ENCODE measurements at regions not wholly inside any gene's neighbourhood (a gene's known extent, or its start where the extent isn't known, plus 50 kb on each side); places are given as distances from the start of the nearest gene placed in this dataset.

DNA sequence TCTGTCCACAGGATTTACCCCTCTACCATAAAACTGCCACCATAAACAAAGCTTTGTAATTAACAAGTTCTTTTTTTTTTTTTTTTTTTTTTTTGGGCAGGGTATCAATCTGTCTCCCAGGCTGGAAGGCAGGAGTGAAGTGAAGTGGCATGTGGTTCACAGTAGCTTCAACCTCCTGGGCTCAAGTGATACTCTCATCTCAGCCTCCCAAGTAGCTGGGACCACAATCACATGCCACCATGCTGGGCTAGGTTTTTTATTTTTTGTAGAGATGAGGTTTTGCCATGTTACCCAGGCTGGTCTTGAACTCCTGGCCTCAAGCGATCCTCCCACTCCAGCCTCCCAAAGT is 61.1 kb upstream of the NUDT4 start:
- no peak overlapping the region for H2AFZ ChIP-seq (ENCODE audit: low read length)
- no peak for FAIRE-seq
- H3K4me2 ChIP-seq (ENCODE audit: insufficient read depth in 1 of 2, low read depth in 2 of 2, low read length in 2 of 2) = no peak overlapping the region
- no peak overlapping the region for H3K27ac ChIP-seq (ENCODE audit: low read depth, low read length)
- CTCF ChIA-PET (ENCODE audit: partially characterized antibody) = interaction anchor here (0.6 to 1.4 kb wide), 3 partner anchors 25 to 186 kb away, joined by 4 read pairs; no protein-coding TSS in a partner anchor
- H2BK12ac ChIP-seq (ENCODE audit: low read depth, low read length) = no peak overlapping the region
- DNase-seq (ENCODE audit: low read depth in 1 of 2, low spot score in 2 of 2) = no peak
- H3K56ac ChIP-seq (replicated peaks; ENCODE audit: insufficient read length, low read depth, low read length) = no peak overlapping the region
- no peak overlapping the region for H3K4ac ChIP-seq (replicated peaks; ENCODE audit: insufficient read length, low read depth, low read length)
- no peak overlapping the region for H3K23ac ChIP-seq (ENCODE audit: insufficient read length)
- 100% methylated on average over 1 of the region's 1 CpG; no CpG with 5 or more reads in 1 of the 2 experiments for WGBS, 2 experiments (ENCODE audit: extremely low coverage in 1 of 2, insufficient coverage in 1 of 2, insufficient read length in 1 of 2, insufficient replicate concordance in 2 of 2, low coverage in 1 of 2, low lambda C conversion rate in 2 of 2, missing lambda C conversion rate in 1 of 2)
- no peaks in the 10 kb centered on the region for H3K36me3 ChIP-seq (ENCODE audit: control insufficient read depth in 2 of 4, insufficient read depth in 4 of 4, low read length in 3 of 4)
- no peak overlapping the region for H3K4me3 ChIP-seq (ENCODE audit: extremely low read depth in 1 of 4, insufficient read depth in 2 of 4, low read depth in 3 of 4, low read length in 4 of 4)
- POLR2A ChIA-PET (ENCODE audit: partially characterized antibody) = no interaction called here
- no peak overlapping the region for H3K18ac ChIP-seq (ENCODE audit: extremely low read depth, low read length)
- H2BK15ac ChIP-seq (ENCODE audit: low read length) = no peak overlapping the region
- no peaks in the 10 kb centered on the region for H3K79me2 ChIP-seq (ENCODE audit: control insufficient read depth in 1 of 2, insufficient read depth in 2 of 2, low read length in 2 of 2)
- H3K79me1 ChIP-seq (ENCODE audit: low read depth, low read length) = no peaks in the 10 kb centered on the region
- H3K9me3 ChIP-seq (ENCODE audit: insufficient read depth in 2 of 2, low read depth in 1 of 2, low read length in 1 of 2) = no peaks in the 10 kb centered on the region
- no peaks in the 10 kb centered on the region for H3K23me2 ChIP-seq (ENCODE audit: low read depth, low read length)
- H3K14ac ChIP-seq (ENCODE audit: insufficient read length) = no peak overlapping the region
- H4K20me1 ChIP-seq (replicated peaks in 1 of 2; ENCODE audit: control insufficient read depth in 1 of 2, insufficient read depth in 2 of 2, low read length in 2 of 2) = no peaks in the 10 kb centered on the region
- no peak overlapping the region for H3K9ac ChIP-seq (replicated peaks in 1 of 4; ENCODE audit: extremely low read depth in 1 of 4, low read depth in 3 of 4, low read length in 3 of 4)
- no peaks in the 10 kb centered on the region for H3K27me3 ChIP-seq (replicated peaks in 1 of 4; ENCODE audit: control insufficient read depth in 3 of 4, extremely low read depth in 1 of 4, insufficient read depth in 3 of 4, low read length in 3 of 4)
- no peak overlapping the region for H2BK20ac ChIP-seq (ENCODE audit: low read length)
- H4K91ac ChIP-seq (replicated peaks; ENCODE audit: insufficient read length, low read length) = no peak overlapping the region
- no peak overlapping the region for H2BK120ac ChIP-seq (replicated peaks; ENCODE audit: low read depth, low read length)
- no peak overlapping the region for H4K5ac ChIP-seq (ENCODE audit: insufficient read length, low read depth, low read length)
- no peak overlapping the region for H4K8ac ChIP-seq (ENCODE audit: extremely low read depth, insufficient read depth, low read length)
- no peaks in the 10 kb centered on the region for H3K4me1 ChIP-seq (replicated peaks in 1 of 4; ENCODE audit: control insufficient read depth in 3 of 4, insufficient read depth in 4 of 4, low read length in 3 of 4)
- H2BK5ac ChIP-seq (ENCODE audit: low read depth, low read length) = no peak overlapping the region
- no peak overlapping the region for H2AK5ac ChIP-seq (ENCODE audit: low read depth, low read length)
- TF ChIP-seq, protein P1, sequence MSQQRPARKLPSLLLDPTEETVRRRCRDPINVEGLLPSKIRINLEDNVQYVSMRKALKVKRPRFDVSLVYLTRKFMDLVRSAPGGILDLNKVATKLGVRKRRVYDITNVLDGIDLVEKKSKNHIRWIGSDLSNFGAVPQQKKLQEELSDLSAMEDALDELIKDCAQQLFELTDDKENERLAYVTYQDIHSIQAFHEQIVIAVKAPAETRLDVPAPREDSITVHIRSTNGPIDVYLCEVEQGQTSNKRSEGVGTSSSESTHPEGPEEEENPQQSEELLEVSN (IDR thresholded peaks at IDR 0.05) = no peak

All from H1 (cell line).